Kidney epithelial cell (primary cell): ENCODE measurements at regions not wholly inside any gene's neighbourhood (a gene's known extent, or its start where the extent isn't known, plus 50 kb on each side); places are given as distances from the start of the nearest gene placed in this dataset.

Source experiments
- DNase-seq: peaks from one replicate; pipeline ENCODE4 v3.0.0-alpha.2; 2010; ENCODE audit warnings: low read depth
- H3K27me3 ChIP-seq: 2 replicates; pipeline ENCODE4 v1.6.0; 2011; ENCODE audit warnings: low read length; ENCODE audit not compliant: control insufficient read depth, insufficient read depth
- H3K36me3 ChIP-seq: 2 replicates; pipeline ENCODE4 v1.5.1; 2011; ENCODE audit warnings: low read length; ENCODE audit not compliant: control insufficient read depth, insufficient read depth
- H3K4me3 ChIP-seq: 2 replicates; pipeline ENCODE4 v1.5.1; 2011; ENCODE audit warnings: low read depth, mild to moderate bottlenecking, control low read depth, low read length
- CTCF ChIP-seq: IDR thresholded peaks from 2 replicates; pipeline ENCODE4 v1.5.1; 2011; ENCODE audit warnings: mild to moderate bottlenecking, moderate library complexity, low read length, control low read depth, inconsistent platforms; ENCODE audit not compliant: insufficient read depth, poor library complexity, severe bottlenecking

GRCh38 chr11:109968781-109969180 is 124.4 kb upstream of the ZC3H12C start:
- Histone ChIP-seq H3K36me3 (no peaks in the 10 kb centered on the region), H3K27me3 (no peaks in the 10 kb centered on the region), H3K4me3 (no peak overlapping the region)
- no peak for TF ChIP-seq CTCF
- no peak for DNase-seq

- Histone ChIP-seq H3K36me3 (no peaks in the 10 kb centered on the region), H3K27me3 (no peaks in the 10 kb centered on the region), H3K4me3 (no peak overlapping the region)
- no peak for TF ChIP-seq CTCF
- DNase-seq: no peak
Observed at GRCh38 chr11:109970516-109971183, 122.5 kb upstream of the ZC3H12C start.

GRCh38 chr11:109971184-109971523 is 122.0 kb upstream of the ZC3H12C start:
- DNase-seq: no peak
- TF ChIP-seq CTCF: no peak
- Histone ChIP-seq H3K27me3 (no peaks in the 10 kb centered on the region), H3K4me3 (no peak overlapping the region), H3K36me3 (no peaks in the 10 kb centered on the region)

- no peaks in the 10 kb centered on the region for H3K36me3 ChIP-seq
- H3K27me3 ChIP-seq: no peaks in the 10 kb centered on the region
- no peak for TF ChIP-seq CTCF
- no peak overlapping the region for H3K4me3 ChIP-seq
- DNase-seq: no peak
Observed at GRCh38 chr11:109972181-109972715, 120.9 kb upstream of the ZC3H12C start.

GRCh38 chr11:109972939-109973338 is 120.3 kb upstream of the ZC3H12C start:
- no peak for TF ChIP-seq CTCF
- no peaks in the 10 kb centered on the region for H3K27me3 ChIP-seq
- H3K4me3 ChIP-seq: no peak overlapping the region
- no peak for DNase-seq
- no peaks in the 10 kb centered on the region for H3K36me3 ChIP-seq

GRCh38 chr11:109973486-109973885 is 119.7 kb upstream of the ZC3H12C start:
- Histone ChIP-seq H3K4me3 (no peak overlapping the region), H3K36me3 (no peaks in the 10 kb centered on the region), H3K27me3 (no peaks in the 10 kb centered on the region)
- no peak for TF ChIP-seq CTCF
- no peak for DNase-seq
